KMS-11 (cell line): ENCODE measurements at regions not wholly inside any gene's neighbourhood (a gene's known extent, or its start where the extent isn't known, plus 50 kb on each side); places are given as distances from the start of the nearest gene placed in this dataset.

Experiments
- H2AFZ ChIP-seq: fragments of 200-600 bp; sonication (generic); 2 replicates; pipeline ENCODE4 v1.6.1; 2016; ENCODE audit warnings: antibody characterized with exemption, mixed run types, low read depth
- H3K27ac ChIP-seq: fragments of 200-600 bp; sonication (generic); 2 replicates; pipeline ENCODE4 v1.6.1; 2016; ENCODE audit warnings: mild to moderate bottlenecking, mixed run types
- H3K27me3 ChIP-seq: fragments of 200-600 bp; sonication (generic); 2 replicates; pipeline ENCODE4 v1.6.1; 2017; ENCODE audit warnings: mild to moderate bottlenecking, low read depth, mixed run types, moderate library complexity; ENCODE audit not compliant: insufficient read depth
- H3K36me3 ChIP-seq: fragments of 200-600 bp; sonication (generic); 2 replicates; pipeline ENCODE4 v1.6.1; 2017; ENCODE audit warnings: mild to moderate bottlenecking, mixed run types; ENCODE audit not compliant: insufficient read depth
- H3K4me1 ChIP-seq: fragments of 200-600 bp; sonication (generic); 2 replicates; pipeline ENCODE4 v1.6.1; 2016; ENCODE audit warnings: mild to moderate bottlenecking, low read depth, mixed run types; ENCODE audit not compliant: poor library complexity, severe bottlenecking
- H3K4me2 ChIP-seq: fragments of 200-600 bp; sonication (generic); 2 replicates; pipeline ENCODE4 v1.7.0; 2016; ENCODE audit warnings: mild to moderate bottlenecking, mixed run types
- H3K4me3 ChIP-seq: fragments of 200-600 bp; sonication (generic); IDR thresholded peaks from 2 replicates; pipeline ENCODE4 v1.6.1; 2017; ENCODE audit warnings: low read depth, low read length, mixed read lengths; ENCODE audit not compliant: insufficient read depth
- H3K79me2 ChIP-seq: fragments of 200-600 bp; sonication (generic); 2 replicates; pipeline ENCODE4 v1.6.1; 2016; ENCODE audit warnings: low read depth, mixed run types; ENCODE audit not compliant: insufficient read depth
- H3K9ac ChIP-seq: fragments of 200-600 bp; sonication (generic); 2 replicates; pipeline ENCODE4 v1.6.1; 2016; ENCODE audit warnings: mild to moderate bottlenecking, mixed run types
- H4K20me1 ChIP-seq: fragments of 200-600 bp; sonication (generic); 2 replicates; pipeline ENCODE4 v1.6.1; 2016; ENCODE audit warnings: mild to moderate bottlenecking, mixed run types; ENCODE audit not compliant: insufficient read depth
- TF ChIP-seq, protein P1 (sequence below): fragments of 200-600 bp; sonication (generic); conservative IDR thresholded peaks from 2 replicates; pipeline ENCODE4 v1.6.1; 2017; ENCODE audit warnings: low read depth, mild to moderate bottlenecking, antibody characterized with exemption, low read length, moderate library complexity, mixed read lengths

DNA sequence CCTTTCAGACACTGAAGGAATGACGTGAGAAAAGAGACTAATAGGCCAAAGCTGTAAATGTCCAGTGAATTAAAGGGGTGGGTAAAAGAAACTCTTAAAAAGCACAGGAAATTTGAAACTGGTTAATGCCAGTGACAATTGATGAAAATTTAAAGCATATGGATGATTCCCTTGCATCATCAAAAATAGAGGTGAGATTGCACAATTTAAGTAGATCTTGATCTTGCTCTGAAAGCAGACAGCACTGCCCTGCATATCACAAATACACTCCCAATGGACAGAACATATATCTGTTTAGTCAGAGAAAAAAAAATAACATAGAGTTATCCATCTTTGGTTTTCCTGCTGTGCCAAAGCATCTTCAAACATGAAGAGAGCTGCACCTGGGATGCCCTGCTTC lies 86.7 kb upstream of the UBE2E3 start:
- Histone ChIP-seq H3K9ac (no peak overlapping the region), H4K20me1 (no peaks in the 10 kb centered on the region), H3K79me2 (no peaks in the 10 kb centered on the region), H3K36me3 (no peaks in the 10 kb centered on the region), H3K4me2 (no peak overlapping the region), H3K27ac (no peak overlapping the region), H2AFZ (no peak overlapping the region), H3K4me1 (no peaks in the 10 kb centered on the region), H3K27me3 (no peaks in the 10 kb centered on the region), H3K4me3 (no peak overlapping the region)
- TF ChIP-seq, protein P1, sequence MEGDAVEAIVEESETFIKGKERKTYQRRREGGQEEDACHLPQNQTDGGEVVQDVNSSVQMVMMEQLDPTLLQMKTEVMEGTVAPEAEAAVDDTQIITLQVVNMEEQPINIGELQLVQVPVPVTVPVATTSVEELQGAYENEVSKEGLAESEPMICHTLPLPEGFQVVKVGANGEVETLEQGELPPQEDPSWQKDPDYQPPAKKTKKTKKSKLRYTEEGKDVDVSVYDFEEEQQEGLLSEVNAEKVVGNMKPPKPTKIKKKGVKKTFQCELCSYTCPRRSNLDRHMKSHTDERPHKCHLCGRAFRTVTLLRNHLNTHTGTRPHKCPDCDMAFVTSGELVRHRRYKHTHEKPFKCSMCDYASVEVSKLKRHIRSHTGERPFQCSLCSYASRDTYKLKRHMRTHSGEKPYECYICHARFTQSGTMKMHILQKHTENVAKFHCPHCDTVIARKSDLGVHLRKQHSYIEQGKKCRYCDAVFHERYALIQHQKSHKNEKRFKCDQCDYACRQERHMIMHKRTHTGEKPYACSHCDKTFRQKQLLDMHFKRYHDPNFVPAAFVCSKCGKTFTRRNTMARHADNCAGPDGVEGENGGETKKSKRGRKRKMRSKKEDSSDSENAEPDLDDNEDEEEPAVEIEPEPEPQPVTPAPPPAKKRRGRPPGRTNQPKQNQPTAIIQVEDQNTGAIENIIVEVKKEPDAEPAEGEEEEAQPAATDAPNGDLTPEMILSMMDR: no peak

DNA sequence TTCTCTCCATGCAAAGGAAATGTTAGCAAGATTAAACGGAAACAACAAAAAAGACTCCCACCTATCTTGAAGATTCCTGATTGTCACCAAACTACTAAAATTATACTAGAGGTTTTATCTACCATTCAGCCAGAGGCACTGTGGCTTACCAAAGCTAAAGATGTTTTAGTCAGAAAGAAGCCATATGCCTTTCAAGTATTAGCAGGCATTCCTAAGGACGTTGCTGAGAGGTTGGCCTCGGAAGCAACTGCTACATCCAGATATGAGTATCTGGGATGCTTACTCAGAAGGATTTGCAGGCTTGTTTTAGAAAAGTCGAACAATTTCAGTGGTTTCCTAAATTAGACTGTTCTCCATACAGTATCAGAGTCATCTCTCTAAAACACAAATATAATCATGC lies 88.3 kb upstream of the UBE2E3 start:
- Histone ChIP-seq H2AFZ (no peak overlapping the region), H3K9ac (no peak overlapping the region), H3K4me1 (no peaks in the 10 kb centered on the region), H3K4me2 (no peak overlapping the region), H3K79me2 (no peaks in the 10 kb centered on the region), H4K20me1 (no peaks in the 10 kb centered on the region), H3K27me3 (no peaks in the 10 kb centered on the region), H3K27ac (no peak overlapping the region), H3K36me3 (no peaks in the 10 kb centered on the region), H3K4me3 (no peak overlapping the region)
- TF ChIP-seq, protein P1: no peak

DNA sequence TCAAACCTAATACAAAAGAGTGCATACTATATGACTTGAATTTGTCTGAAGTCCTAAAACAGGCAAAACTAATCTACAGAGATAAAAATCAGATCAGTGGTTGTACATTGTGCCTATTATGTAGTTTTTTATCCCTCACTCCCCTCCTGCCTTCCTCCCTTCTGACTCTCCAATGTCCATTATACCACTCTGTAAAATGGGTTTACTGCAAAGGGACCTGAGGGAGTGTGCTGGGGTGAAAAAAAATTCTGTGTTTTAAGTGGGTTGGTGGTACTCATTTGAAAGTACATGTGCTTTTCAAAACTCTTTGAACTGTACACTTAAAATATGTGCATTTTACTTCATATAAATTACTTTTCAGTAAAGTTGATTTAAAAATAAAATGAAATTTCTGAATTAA lies 89.0 kb upstream of the UBE2E3 start:
- no peaks in the 10 kb centered on the region for H4K20me1 ChIP-seq
- H3K4me1 ChIP-seq: no peaks in the 10 kb centered on the region
- H3K4me3 ChIP-seq: no peak overlapping the region
- no peaks in the 10 kb centered on the region for H3K27me3 ChIP-seq
- H3K4me2 ChIP-seq: no peak overlapping the region
- H3K27ac ChIP-seq: no peak overlapping the region
- no peaks in the 10 kb centered on the region for H3K36me3 ChIP-seq
- H2AFZ ChIP-seq: no peak overlapping the region
- no peak overlapping the region for H3K9ac ChIP-seq
- no peaks in the 10 kb centered on the region for H3K79me2 ChIP-seq
- TF ChIP-seq, protein P1: no peak

DNA sequence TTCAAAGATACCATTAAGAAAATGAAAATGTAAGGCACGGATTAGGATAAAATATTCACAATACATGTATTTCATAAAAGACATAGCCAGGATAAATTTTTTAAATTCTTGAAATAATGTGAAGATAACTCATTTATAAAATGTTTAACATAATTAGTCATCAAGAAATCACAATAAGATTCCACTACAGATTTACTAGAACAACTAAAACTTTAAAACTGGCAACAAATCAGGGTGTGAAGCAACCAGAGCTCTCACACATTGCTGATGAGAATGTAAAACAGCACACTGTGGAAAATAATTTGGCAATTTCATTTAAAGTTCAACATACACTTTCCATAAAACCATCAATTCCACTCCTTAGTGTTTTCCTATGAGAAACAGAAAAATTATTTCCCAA lies 89.6 kb upstream of the UBE2E3 start:
- Histone ChIP-seq H4K20me1 (no peaks in the 10 kb centered on the region), H3K36me3 (no peaks in the 10 kb centered on the region), H2AFZ (no peak overlapping the region), H3K4me1 (no peaks in the 10 kb centered on the region), H3K4me2 (no peak overlapping the region), H3K27ac (no peak overlapping the region), H3K79me2 (no peaks in the 10 kb centered on the region), H3K4me3 (no peak overlapping the region), H3K27me3 (no peaks in the 10 kb centered on the region), H3K9ac (no peak overlapping the region)
- TF ChIP-seq, protein P1: no peak

DNA sequence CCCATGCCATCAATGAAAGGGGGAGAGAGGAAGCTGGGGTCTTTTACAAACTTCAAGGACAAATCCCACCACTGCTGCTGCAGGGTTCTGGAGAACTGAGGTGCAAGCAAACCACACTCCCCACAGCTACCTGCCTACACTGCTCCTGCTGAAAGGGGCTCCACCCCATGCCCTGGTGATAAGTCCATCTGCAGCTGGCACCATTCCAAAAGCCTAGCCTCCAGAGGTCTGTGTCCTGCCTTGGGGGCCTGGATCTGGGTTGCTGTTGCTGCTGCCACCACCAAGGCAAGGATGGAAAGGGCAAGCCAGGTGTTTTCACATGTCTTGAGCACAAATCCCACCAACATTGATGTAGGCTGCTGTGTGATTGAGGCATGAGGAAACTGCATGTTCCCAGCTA lies 97.4 kb upstream of the UBE2E3 start:
- Histone ChIP-seq H4K20me1 (no peaks in the 10 kb centered on the region), H3K27me3 (no peaks in the 10 kb centered on the region), H3K9ac (no peak overlapping the region), H3K4me3 (no peak overlapping the region), H3K4me1 (no peaks in the 10 kb centered on the region), H2AFZ (no peak overlapping the region), H3K4me2 (no peak overlapping the region), H3K36me3 (no peaks in the 10 kb centered on the region), H3K27ac (no peak overlapping the region), H3K79me2 (no peaks in the 10 kb centered on the region)
- TF ChIP-seq, protein P1: no peak
